GM19397 (cell line): ENCODE measurements at regions not wholly inside any gene's neighbourhood (a gene's known extent, or its start where the extent isn't known, plus 50 kb on each side); places are given as distances from the start of the nearest gene placed in this dataset.
"Not testable (repeated sequence)": the region's sequence is repeated elsewhere in the genome, so short reads cannot be mapped to it uniquely, and the experiment has no call there.

Experiments used
- ATAC-seq: cut with Tn5 transposase; IDR thresholded peaks from one replicate; pipeline ENCODE4 v1.9.1; 2021; ENCODE audit warnings: mild to moderate bottlenecking, moderate library complexity; ENCODE audit not compliant: unreplicated experiment

GRCh38 chr10:4403638-4404252, 422.3 kb upstream of the AKR1E2 start:
- no peak for ATAC-seq

GRCh38 chr10:4401080-4401479, 424.9 kb upstream of the AKR1E2 start:
- ATAC-seq: not testable (repeated sequence)

- ATAC-seq: no peak
Measured at GRCh38 chr10:4399556-4399955, 426.5 kb upstream of the AKR1E2 start.

GRCh38 chr10:4398602-4399001, 427.4 kb upstream of the AKR1E2 start:
- ATAC-seq: no peak

GRCh38 chr10:4397337-4397736, 428.7 kb upstream of the AKR1E2 start:
- ATAC-seq: no peak

GRCh38 chr10:4396401-4397283, 429.4 kb upstream of the AKR1E2 start:
- no peak for ATAC-seq

- no peak for ATAC-seq
Measured at GRCh38 chr10:4395731-4396130, 430.3 kb upstream of the AKR1E2 start.

GRCh38 chr10:4394455-4394854, 431.6 kb upstream of the AKR1E2 start:
- not testable (repeated sequence) for ATAC-seq

GRCh38 chr10:4391683-4392082, 434.3 kb upstream of the AKR1E2 start:
- no peak for ATAC-seq

GRCh38 chr10:4390219-4390618, 435.8 kb upstream of the AKR1E2 start:
- no peak for ATAC-seq

- ATAC-seq: no peak
Measured at GRCh38 chr10:4385231-4385870, 440.7 kb upstream of the AKR1E2 start.

- ATAC-seq: no peak
Measured at GRCh38 chr10:4384245-4384644, 441.8 kb upstream of the AKR1E2 start.

GRCh38 chr10:4383651-4384098, 442.3 kb upstream of the AKR1E2 start:
- ATAC-seq: no peak

GRCh38 chr10:4382811-4383210, 443.2 kb upstream of the AKR1E2 start:
- ATAC-seq: no peak

- no peak for ATAC-seq
Measured at GRCh38 chr10:4373612-4374011, 452.4 kb upstream of the AKR1E2 start.

- ATAC-seq: no peak
Measured at GRCh38 chr10:4373098-4373497, 452.9 kb upstream of the AKR1E2 start.

GRCh38 chr10:4372601-4373000, 453.4 kb upstream of the AKR1E2 start:
- no peak for ATAC-seq

GRCh38 chr10:4371691-4372295, 454.2 kb upstream of the AKR1E2 start:
- ATAC-seq: no peak

GRCh38 chr10:4370376-4370775, 455.6 kb upstream of the AKR1E2 start:
- no peak for ATAC-seq

- no peak for ATAC-seq
Measured at GRCh38 chr10:4361581-4361980, 464.4 kb upstream of the AKR1E2 start.

GRCh38 chr10:4359003-4359402, 467.0 kb upstream of the AKR1E2 start:
- no peak for ATAC-seq
